Stimulated activated CD4-positive, alpha-beta T cell treated with anti-CD3 and anti-CD28 coated beads, Interleukin-1b, Interleukin-23, amount 100 ng/mL, for 4 hours (primary cell): ENCODE measurements at regions not wholly inside any gene's neighbourhood (a gene's known extent, or its start where the extent isn't known, plus 50 kb on each side); places are given as distances from the start of the nearest gene placed in this dataset.

Source experiments
- DNase-seq, 2 donors: peaks; one replicate each; pipeline ENCODE4 v3.0.0-alpha.2; 2020; ENCODE audit warnings: low read depth in 2 of 2

DNA sequence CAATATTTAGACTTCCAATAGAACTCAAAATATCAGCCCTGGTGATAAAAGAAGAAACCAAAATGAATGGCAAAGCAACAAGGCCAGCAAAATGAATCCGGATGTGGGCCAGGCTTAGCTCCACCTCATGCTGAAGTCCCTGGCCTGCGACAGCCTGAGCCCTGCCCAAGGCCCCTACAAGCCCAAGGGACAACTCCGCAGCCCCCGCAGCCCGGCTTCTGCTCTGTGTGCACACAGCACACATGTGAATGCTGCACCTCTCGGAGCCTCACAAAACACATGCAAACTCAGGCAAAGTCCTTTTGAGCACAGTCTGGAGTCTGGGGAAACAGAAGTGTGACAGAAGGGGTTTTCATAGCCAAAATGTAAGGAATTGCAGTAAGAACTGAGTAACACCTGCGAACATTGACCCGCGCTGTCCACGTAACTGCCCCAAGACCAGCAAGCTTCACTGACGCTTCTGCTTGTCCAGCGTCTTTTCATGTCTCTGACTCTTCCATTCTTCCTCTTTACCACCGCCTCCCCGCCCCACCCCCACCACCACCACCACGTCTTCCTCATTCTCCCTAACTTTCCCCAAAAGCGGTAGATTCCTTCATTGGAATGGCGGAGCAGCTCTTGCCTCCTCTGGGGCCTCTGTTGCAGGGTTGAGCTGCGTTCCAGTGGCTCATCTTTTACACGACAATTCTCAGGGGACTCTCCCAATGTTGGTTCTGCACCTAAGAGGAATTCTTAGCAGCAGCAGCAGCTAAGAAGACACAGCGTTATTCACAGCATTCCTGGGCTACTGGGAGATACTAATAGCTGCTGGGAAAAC is 136.4 kb upstream of the COPS8 start:
- no peak for DNase-seq

DNA sequence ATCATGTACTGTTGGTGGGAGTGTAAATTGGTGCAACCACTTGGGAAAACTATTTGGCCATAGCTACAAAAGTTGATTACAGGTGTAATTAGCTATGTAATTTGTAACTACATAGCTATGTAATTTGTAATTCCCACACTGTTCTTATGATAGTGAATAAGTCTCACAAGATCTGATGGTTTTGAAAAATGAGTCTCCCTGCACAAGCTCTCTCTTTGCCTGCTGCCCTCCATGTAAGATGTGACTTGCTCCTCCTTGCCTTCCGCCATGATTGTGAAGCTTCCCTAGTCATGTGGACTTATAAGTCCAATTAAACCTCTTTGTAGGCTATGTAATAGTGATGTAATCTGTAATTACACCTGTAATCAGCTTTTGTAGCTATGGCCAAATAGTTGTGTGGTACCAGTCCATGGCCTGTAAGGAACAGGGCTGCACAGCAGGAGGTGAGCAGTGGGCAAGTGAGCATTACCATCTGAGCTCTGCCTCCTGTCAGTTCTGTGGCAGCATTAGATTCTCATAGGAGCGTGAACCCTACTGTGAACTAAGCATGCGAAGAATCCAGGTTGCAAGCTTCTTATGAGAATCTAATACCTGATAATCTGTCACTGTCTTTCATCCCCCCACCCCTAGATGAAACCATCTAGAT is 133.7 kb upstream of the COPS8 start:
- DNase-seq = no peak

DNA sequence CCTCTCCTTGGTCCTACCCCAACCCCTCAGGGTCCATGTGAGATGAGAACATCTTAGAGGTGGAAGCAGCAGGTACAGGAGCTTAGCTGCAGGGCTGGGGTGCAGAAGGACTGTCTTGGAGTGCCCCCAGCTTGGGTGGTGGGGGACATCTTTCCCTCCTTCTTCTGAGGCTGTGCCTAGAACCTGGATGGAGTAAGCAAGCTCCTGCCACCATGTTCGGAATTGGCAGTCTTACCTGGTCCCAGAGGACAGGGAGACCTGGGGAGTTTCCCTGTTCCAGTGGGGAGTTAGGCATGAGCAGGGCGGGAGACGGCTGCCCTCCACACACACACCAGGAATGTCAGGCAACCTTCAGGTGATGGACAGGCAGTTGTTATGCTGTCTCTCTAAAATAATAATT is 131.0 kb upstream of the COPS8 start:
- DNase-seq = no peak

DNA sequence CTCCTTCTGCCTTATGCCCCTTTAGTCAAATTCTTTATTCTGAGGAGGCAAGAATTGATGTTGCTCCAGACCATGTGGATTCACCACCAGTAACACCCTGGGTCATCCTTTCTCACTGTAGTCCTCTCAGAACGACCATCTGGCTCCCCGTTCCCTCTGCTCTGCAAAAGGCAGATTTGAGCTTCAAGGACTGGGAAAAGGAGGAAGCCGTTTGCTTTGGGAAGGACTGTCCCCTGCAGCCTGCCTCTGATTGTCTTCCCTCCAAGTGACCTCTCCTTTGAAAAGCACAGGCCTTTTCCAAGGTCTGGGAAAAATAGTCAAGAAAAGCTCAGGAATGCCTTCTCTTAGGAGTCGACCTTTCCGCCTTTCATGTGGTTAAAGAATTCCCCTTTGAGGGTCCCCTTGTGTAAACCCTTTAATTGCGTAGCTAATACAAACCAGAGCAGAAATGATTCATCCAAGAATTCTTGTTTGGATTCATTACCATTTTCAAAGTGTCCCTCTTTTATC is 130.1 kb upstream of the COPS8 start:
- DNase-seq = no peak

DNA sequence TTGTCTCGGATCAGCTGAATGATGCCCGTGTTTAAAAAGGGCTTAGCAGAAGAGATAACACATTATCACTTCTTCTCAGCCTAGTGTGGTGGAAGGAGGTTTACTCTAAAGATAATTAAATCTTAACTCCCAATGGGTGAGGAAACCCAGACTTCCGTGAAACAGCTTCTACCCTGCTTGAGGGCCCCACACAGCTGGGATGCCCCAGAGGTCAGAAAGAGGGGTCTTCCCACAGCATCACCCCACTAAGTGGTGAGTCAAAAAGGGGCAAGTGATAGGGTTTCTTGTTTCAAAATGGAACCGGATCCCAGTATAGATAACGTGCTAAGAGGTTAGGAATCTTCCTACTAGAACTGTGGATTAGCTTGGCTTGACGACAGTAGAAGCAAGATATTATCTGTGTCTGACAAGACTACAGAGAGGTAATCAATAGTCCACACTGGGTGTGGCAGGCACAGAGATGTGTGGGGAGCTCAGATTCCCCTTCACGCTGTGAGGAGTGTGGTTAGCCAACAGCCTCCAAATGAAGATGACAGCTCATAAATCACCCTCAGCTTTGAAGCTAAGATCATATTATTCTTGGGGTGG is 129.6 kb upstream of the COPS8 start:
- DNase-seq = no peak

DNA sequence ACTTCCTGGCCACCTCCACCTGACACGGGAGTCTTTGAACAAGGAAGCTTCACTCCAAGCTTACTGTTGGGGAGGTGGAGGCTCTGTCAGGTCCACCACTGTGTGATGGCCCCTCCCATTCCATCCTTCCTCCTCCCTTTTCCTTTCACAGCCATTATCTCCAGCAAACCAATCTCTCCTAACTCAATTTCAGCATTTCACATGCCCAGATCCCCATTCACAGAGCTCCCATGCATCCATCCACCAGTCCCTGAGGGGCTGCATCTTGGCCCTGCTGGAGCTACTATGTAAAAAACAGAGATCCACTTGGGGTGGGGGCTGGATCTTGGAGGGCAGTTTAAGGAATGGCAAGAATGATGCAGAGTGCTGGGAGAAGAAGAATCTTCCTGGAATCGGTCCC is 129.0 kb upstream of the COPS8 start:
- no peak for DNase-seq

DNA sequence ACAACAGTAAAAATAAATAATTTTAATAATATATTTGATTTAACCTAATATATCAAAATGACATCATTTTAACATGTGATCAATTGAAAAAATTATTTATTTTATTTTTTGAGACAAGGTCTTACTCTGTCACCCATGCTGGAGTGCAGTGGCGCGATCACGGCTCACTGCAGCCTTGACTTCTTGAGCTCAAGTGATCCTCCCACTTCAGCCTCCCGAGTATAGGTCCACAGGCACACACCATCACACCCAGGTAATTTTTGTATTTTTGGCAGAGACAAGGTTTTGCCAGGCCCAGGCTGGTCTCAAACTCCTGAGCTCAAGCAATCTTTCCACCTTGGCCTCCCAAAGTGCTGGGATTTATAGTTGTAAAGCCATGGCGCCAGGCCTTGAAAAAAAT is 126.7 kb upstream of the COPS8 start:
- DNase-seq = no peak

DNA sequence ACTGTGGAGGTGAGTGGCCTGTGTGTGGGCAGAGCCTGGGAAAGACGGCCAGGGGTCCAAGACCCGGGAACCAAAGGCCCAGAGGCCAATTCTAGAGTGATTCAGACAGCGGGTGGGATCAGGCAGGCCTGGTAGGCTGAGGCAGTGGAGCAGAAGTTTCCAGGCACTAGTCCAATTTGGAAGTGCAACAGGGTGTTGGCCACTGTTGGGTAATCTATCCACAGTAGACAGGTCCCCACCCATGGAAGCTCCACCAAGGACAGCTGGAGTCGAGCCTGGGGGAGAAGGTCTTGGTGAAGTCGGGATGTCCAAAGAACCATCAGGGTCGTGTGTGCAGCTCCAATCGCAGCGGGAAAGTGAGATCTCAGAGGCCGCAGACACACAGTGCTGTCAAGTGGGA is 125.8 kb upstream of the COPS8 start:
- DNase-seq = no peak

DNA sequence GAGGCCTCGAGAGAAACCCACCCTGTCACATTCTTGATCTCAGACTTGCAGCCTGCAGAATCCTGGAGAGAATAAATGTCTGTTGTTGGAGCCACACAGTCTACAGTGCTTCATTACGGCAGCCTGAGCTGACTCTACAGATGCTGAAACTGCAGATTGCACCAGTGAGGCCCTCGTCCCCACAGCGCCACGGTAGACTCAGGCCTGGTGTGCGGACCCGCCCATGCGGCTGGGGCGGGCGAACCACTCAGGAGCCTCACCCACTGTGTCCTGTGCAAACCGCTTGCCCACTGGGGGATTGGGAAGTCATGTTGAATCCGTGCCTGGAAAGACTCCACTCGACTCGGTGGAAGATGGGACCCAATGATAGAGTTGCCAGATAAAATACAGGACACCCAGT is 125.2 kb upstream of the COPS8 start:
- DNase-seq = no peak

DNA sequence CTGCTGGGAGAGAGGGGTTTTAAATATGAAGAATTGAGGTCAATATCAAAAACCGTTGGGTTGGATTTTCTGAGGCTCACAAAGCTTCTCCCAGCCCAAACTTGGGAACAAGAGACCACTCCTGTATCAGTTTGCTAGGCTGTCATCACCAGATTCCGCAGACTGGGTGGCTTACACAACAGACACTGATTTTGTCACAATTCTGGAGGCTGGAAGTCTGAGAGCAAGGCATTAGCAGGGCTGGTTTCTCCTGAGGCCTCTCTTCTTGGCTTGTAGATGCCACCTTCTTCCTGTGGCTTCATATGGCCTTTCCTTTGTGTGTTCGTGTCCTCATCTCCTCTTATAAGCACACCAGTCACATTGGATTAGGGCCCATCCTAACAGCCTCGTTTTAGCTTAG is 122.9 kb upstream of the COPS8 start:
- no peak for DNase-seq

DNA sequence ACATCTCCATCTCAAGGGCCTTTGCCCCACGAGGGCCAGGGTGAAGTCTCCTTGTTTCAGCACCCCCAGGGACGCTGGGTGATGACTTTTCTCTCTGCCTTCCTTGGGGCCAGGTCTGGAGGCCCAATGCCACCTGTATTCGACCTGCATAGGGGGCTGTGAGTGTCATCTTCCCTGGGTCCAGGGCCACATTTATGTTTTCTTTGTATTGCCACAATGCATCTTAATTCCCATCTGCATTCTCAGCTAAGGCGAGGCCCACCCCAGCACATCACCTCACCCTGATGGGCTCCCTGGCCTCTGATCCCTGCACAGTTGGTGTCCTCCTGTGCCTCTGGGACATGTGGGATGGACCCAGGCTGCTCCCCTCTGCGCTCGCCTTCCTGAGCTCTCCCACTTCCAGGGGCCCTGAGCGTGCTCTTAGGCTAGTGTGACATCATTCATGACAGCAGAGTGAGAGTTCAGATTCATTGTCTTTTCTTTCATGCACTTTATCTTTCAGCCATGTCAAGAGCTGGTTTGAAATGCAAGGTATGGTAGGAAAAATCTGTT is 122.0 kb upstream of the COPS8 start:
- DNase-seq = no peak

DNA sequence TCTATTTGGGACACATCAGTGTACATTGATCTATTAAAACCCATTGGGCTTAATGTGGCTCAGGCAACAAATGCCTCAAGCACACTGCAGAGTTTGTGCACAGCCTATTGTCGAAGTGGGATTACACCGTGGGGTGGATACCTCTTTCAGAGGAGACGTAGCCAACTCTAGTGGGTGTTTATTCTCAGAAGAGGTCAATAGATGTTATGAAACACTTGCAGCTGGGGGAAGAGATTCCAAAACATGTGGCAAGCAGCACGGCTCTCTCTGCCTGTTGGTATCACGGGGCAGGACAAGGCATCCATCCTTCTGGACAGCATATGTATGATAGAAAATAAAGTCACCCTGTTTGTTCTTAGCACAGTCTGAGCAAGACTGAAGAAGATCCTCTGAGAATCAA is 121.4 kb upstream of the COPS8 start:
- DNase-seq = no peak

DNA sequence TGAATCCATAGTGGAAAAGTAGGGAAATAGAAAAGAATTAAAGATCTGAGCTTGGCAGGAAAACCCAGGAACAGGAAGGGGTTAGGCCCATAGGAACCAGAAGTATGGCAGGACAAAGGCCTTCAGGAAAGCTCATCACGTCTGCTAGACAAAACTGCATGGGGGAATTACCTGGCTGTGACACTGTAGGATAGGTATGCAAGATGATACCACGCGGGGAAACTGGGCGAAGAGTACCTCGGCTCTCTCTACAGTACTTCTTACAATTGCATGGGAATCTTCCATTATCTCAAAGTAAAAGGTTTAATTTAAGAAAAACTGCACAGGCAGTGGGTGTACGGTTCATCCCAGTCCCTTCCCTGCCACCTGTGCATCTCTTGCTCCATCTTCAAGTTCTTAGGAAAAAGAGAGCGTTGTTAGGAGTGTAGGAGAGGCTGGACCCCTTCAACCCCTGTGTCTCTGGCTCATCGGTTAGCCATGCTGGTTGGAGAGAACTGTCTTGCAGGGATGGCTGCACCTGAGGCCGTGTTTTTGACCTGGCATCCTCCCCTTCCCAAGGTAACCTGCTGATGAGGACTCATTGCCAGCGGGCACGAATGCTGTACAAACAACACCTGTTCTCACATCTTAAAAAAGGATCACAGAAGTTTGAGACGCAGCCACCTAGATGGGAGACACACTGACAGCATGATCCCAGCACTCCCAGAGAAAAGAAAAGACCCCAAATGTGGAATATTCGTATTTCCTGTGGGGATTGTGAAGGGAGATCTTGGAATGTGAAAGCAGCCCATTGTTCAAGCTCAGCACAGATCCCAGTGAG is 120.5 kb upstream of the COPS8 start:
- DNase-seq = no peak

DNA sequence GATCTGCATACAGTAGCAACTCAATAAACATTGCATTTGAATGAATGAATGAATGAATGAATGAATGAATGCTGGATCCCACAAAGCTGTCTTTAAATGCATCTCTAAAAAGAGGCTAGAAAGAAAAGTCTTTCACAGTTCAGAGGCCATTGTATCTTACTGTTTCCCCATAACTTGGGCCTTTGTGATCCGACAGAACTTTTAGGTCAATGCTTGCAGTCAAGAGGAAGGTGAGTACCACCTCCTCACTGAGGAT is 119.9 kb upstream of the COPS8 start:
- DNase-seq = no peak

DNA sequence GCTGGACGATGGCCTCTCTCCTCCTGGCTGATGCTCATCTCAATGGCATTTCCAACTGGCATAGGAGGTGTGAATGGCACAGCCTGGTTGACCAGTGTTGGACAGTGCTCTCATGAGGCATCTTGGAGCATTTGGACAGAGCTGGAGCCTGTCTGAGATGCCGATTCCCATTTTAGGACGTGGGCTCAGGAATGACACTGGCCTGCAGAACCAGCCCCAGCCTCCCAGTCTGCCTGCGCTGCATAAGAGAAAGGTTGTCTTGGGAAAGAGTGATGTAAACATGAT is 118.2 kb upstream of the COPS8 start:
- no peak for DNase-seq

DNA sequence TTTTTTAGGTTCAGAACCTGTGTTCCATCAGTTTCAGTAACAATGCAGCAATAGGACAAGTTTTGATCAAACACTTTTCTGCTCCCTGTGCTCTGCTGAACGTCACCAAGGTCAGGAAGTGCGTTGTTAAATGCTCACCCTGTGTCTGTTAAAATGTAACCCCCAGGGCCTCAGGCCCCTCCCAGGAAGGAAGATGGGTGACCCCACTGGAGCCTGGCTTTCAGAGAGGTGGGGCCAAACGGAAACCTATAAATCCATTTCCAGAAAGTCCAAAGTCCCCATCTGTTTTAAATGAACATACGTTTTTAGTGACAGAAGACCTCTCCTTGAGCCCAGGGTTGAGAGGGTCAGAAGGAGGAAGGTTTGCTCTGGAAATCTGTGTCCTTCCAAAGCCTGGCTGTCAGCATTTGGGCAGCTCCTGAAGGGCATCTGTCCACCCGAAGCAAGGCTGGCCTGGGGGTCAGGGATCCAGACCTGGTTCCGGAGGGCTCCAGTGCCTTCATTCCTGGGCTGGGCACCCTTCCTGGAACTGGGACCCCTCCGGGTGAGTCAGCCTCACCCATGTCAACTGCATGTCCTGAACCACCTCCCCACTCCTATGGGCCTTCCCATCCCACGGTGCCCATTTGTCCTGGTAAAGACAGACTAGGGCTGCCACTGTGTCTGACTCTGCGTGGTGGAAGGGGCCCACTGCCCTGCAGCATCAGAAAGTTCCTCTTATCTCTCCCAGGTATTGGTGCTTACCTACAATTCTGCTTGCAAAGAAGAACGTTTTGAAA is 117.4 kb upstream of the COPS8 start:
- DNase-seq = no peak

DNA sequence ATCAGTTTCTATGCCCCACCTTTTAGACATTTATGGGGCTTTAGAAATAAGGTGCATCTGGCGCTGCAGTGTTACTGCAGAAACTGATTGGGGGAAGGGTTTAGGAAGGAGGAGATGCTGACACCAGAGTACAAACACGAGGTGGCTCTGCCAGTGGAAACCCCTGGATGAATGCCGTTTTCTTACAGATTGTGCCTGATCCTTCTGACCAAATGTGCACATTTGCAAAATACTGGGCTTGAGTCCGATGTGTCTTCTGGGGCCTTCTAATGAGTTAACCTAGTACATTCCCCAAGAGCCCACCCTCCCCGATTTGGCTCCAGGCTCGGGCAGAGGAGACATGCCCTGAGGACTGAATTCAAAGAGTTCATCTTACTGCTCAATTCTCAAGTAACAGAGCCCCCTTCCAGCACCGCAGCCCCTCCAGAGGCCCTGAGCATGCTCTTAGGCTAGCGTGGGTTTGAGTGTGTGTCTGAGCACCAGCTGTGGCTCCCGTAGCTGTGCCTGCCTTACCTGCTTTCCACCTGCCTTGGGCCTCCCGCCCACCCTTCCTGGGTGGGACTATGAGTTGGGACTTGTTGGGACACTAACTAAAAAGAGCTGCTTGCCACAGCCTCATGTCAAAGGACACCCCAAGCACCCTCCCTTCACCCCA is 116.7 kb upstream of the COPS8 start:
- no peak for DNase-seq

DNA sequence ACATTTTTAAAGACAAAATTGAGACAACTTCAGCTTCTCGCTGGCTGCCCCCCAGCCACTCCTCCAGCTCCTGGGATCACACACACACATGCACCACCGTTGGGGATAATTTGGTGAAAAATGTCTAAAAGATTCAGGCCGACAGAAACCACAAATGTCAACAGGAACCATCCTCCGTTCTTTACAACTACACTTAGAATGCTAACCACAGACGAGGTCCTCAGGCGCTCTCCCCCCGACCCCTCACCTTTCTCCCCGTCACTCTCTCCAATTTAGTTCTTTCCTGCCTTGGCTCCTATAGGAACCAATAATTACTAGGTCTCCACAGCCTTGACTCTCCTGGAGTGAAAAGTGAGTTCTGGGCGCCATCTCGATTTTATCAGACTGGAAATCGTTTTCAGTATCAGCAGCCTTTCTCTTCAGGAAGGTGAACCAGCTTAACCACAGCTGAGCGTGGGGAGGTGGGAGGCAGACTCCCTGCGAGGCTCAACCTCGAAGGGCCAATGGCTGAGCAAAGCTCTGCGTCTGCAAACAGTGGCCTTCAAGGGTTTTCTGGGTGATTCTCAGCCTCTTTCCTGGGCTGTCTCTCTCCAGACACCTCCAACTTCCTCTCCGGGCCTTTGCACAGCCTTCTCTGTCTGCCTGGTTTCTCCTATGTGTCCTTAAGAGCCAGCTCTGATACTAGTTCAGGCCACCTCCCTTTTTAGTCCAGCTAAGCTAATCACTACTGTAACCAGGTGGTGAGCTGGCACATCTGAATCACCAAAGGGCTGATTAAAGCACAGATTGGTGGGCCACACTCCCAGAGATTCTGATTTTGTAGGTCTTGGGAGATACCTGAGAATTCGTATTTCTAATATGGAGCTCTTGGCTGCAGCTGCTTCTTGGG is 115.7 kb upstream of the COPS8 start:
- DNase-seq = no peak

DNA sequence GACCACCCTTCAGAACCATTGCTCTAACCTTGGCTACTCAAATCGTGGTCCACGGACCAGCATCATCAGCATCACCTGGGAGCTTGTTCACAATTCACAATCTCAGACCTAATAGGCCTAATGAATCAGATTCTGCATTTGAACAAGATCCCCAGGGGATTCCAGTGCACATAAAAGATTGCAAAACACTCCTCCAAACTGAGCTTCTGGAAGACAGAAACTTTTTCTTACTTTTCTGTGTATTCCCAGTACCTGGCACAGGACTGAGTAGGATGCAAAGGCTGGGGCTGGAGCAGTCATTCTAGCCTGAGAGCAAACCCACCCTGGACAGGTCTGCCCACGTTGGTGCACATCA is 115.1 kb upstream of the COPS8 start:
- no peak for DNase-seq

DNA sequence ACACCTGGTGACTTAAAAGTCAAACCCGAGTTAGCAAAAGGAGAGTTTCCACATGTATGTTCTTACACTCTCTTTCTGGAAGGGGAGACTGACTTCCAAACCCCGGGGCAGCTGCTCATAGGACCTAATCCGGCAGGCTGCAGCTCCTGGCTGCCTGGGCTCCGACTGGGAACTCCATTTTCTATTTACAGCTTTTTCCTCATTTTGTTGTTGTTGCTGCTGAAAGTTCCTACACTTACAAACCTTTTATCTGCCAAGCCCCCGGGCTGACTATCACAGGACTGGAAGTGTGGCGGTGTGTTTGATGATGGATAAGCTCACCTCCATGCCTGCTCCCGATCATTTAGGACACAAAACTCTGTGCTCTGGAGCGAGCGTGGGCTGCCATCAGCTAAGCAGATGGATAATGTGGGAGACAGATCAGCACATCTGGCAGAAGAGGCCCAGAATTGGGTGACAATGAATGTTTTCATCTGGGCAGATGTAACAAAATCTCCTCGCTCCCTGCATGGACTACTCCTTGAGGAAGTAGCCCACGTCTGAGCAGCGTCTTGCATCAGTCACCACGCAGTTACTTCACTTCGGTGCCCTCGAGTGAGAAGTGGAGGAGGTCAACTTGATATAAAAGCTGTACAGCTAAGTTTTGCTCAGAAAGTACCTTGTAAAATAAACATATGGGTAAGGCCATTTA is 114.4 kb upstream of the COPS8 start:
- no peak for DNase-seq
